Bronchial epithelial cell (primary cell): ENCODE measurements at regions not wholly inside any gene's neighbourhood (a gene's known extent, or its start where the extent isn't known, plus 50 kb on each side); places are given as distances from the start of the nearest gene placed in this dataset.

Experiments used
- DNase-seq: peaks from one replicate; pipeline ENCODE4 v3.0.0-alpha.2; 2010; ENCODE audit warnings: low read depth
- FAIRE-seq: peaks from 2 replicates; lab custom pipeline; 2011; peaks lifted over from hg19 to GRCh38; lab: Jason Lieb, UNC
- H3K27me3 ChIP-seq: 2 replicates; pipeline ENCODE4 v1.5.1; 2011; ENCODE audit warnings: low read length; ENCODE audit not compliant: control insufficient read depth, insufficient read depth
- H3K36me3 ChIP-seq: 2 replicates; pipeline ENCODE4 v1.5.1; 2011; ENCODE audit warnings: low read length; ENCODE audit not compliant: control insufficient read depth, insufficient read depth
- H3K4me3 ChIP-seq: 2 replicates; pipeline ENCODE4 v1.5.1; 2011; ENCODE audit warnings: mild to moderate bottlenecking, low read depth, low read length, control low read depth
- CTCF ChIP-seq: IDR thresholded peaks from 2 replicates; pipeline ENCODE4 v1.5.1; 2011; ENCODE audit warnings: mild to moderate bottlenecking, moderate library complexity, low read length, control low read depth, inconsistent platforms; ENCODE audit not compliant: insufficient read depth, severe bottlenecking

GRCh38 chr6:125469915-125470314, 168.1 kb upstream of the HDDC2 start:
- FAIRE-seq (no peak), DNase-seq (peak; percentile 63)
- Histone ChIP-seq H3K36me3 (no peaks in the 10 kb centered on the region), H3K27me3 (no peaks in the 10 kb centered on the region), H3K4me3 (no peak overlapping the region)
- no peak for TF ChIP-seq CTCF

- no peak overlapping the region for H3K4me3 ChIP-seq
- peak; percentile 91 for FAIRE-seq
- H3K27me3 ChIP-seq, result no peaks in the 10 kb centered on the region
- H3K36me3 ChIP-seq, result no peaks in the 10 kb centered on the region
- DNase-seq, result no peak
- no peak for TF ChIP-seq CTCF
Measured at GRCh38 chr6:125471667-125472066, 169.9 kb upstream of the HDDC2 start.

GRCh38 chr6:125474061-125474460, 172.3 kb upstream of the HDDC2 start:
- FAIRE-seq, result no peak

GRCh38 chr6:125477156-125477555, 175.4 kb upstream of the HDDC2 start:
- TF ChIP-seq CTCF, result no peak
- Histone ChIP-seq H3K4me3 (no peak overlapping the region), H3K27me3 (peaks cover 2% of the 10 kb centered on the region), H3K36me3 (no peaks in the 10 kb centered on the region)
- DNase-seq (no peak), FAIRE-seq (no peak)

More at GRCh38 chr6:125474061-125474460, 172.3 kb upstream of the HDDC2 start:
- no peak for TF ChIP-seq CTCF
- DNase-seq, result no peak
- peaks cover 2% of the 10 kb centered on the region for H3K27me3 ChIP-seq
- H3K36me3 ChIP-seq, result no peaks in the 10 kb centered on the region
- H3K4me3 ChIP-seq, result no peak overlapping the region

- no peaks in the 10 kb centered on the region for H3K36me3 ChIP-seq
- peaks cover 2% of the 10 kb centered on the region for H3K27me3 ChIP-seq
- FAIRE-seq (peak; percentile 28), DNase-seq (no peak)
- no peak overlapping the region for H3K4me3 ChIP-seq
- no peak for TF ChIP-seq CTCF
Measured at GRCh38 chr6:125477844-125478243, 176.1 kb upstream of the HDDC2 start.

GRCh38 chr6:125480146-125480545, 178.4 kb upstream of the HDDC2 start:
- H3K27me3 ChIP-seq, result peaks cover 5% of the 10 kb centered on the region
- DNase-seq (no peak), FAIRE-seq (no peak)
- TF ChIP-seq CTCF, result no peak
- no peak overlapping the region for H3K4me3 ChIP-seq
- H3K36me3 ChIP-seq, result no peaks in the 10 kb centered on the region
